HG03175 (cell line): ENCODE measurements at regions not wholly inside any gene's neighbourhood (a gene's known extent, or its start where the extent isn't known, plus 50 kb on each side); places are given as distances from the start of the nearest gene placed in this dataset.
A peak's percentile ranks its signal among the peaks of the same experiment; 100 is the strongest.

ENCODE experiments used
- ATAC-seq: cut with Tn5 transposase; IDR thresholded peaks from one replicate; pipeline ENCODE4 v1.9.1; 2021; ENCODE audit warnings: mild to moderate bottlenecking, moderate library complexity; ENCODE audit not compliant: unreplicated experiment

GRCh38 chr10:108749042-108749441 lies 1174.3 kb downstream of the XPNPEP1 start:
- peak; percentile 77 for ATAC-seq

- ATAC-seq, result no peak
Measured at GRCh38 chr10:108736111-108736510, 1187.2 kb downstream of the XPNPEP1 start.

GRCh38 chr10:108735380-108735779 lies 1187.9 kb downstream of the XPNPEP1 start:
- no peak for ATAC-seq

- no peak for ATAC-seq
Measured at GRCh38 chr10:108721874-108722273, 1201.4 kb downstream of the XPNPEP1 start.

GRCh38 chr10:108716352-108716751 lies 1207.0 kb downstream of the XPNPEP1 start:
- no peak for ATAC-seq

GRCh38 chr10:108709927-108710722 lies 1213.2 kb downstream of the XPNPEP1 start:
- no peak for ATAC-seq

- no peak for ATAC-seq
Measured at GRCh38 chr10:108708363-108708762, 1214.9 kb downstream of the XPNPEP1 start.

GRCh38 chr10:108696792-108697477 lies 1226.4 kb downstream of the XPNPEP1 start:
- peak; percentile 89 for ATAC-seq

- ATAC-seq, result no peak
Measured at GRCh38 chr10:108691126-108691525, 1232.2 kb downstream of the XPNPEP1 start.

- no peak for ATAC-seq
Measured at GRCh38 chr10:108690530-108690929, 1232.8 kb downstream of the XPNPEP1 start.

GRCh38 chr10:108689891-108690290 lies 1233.4 kb downstream of the XPNPEP1 start:
- no peak for ATAC-seq

GRCh38 chr10:108688314-108688713 lies 1235.0 kb downstream of the XPNPEP1 start:
- peak; percentile 41 for ATAC-seq

- ATAC-seq, result no peak
Measured at GRCh38 chr10:108685863-108686531, 1237.3 kb downstream of the XPNPEP1 start.

GRCh38 chr10:108684431-108684830 lies 1238.9 kb downstream of the XPNPEP1 start:
- ATAC-seq, result no peak

- no peak for ATAC-seq
Measured at GRCh38 chr10:108673741-108674140, 1249.6 kb downstream of the XPNPEP1 start.

- no peak for ATAC-seq
Measured at GRCh38 chr10:108663587-108663986, 1259.7 kb downstream of the XPNPEP1 start.

GRCh38 chr10:108662975-108663374 lies 1260.3 kb downstream of the XPNPEP1 start:
- no peak for ATAC-seq

GRCh38 chr10:108655057-108655456 lies 1268.3 kb downstream of the XPNPEP1 start:
- no peak for ATAC-seq

GRCh38 chr10:108653531-108653930 lies 1269.8 kb downstream of the XPNPEP1 start:
- no peak for ATAC-seq

GRCh38 chr10:108639010-108639409 lies 1284.3 kb downstream of the XPNPEP1 start:
- ATAC-seq, result no peak

- no peak for ATAC-seq
Measured at GRCh38 chr10:108638225-108638624, 1285.1 kb downstream of the XPNPEP1 start.

GRCh38 chr10:108633046-108633445 lies 1290.3 kb downstream of the XPNPEP1 start:
- no peak for ATAC-seq
